Mucosa of descending colon (tissue), 3 donors: ENCODE measurements at regions not wholly inside any gene's neighbourhood (a gene's known extent, or its start where the extent isn't known, plus 50 kb on each side); places are given as distances from the start of the nearest gene placed in this dataset.
A peak's percentile ranks its signal among the peaks of the same experiment; 100 is the strongest.

Source experiments
- ATAC-seq: fragments of 200-7000 bp; cut with Tn5 transposase; one replicate; pipeline ENCODE4 v1.9.1; 2020; ENCODE audit warnings: mild to moderate bottlenecking, moderate library complexity
- DNase-seq, 3 donors: peaks; one replicate each; pipeline ENCODE4 v3.0.0-alpha.2; 2020
- H3K36me3 ChIP-seq: fragments of 200-600 bp; one replicate; pipeline ENCODE4 v1.8.0; 2021; ENCODE audit warnings: low read depth, mild to moderate bottlenecking
- H3K4me1 ChIP-seq: fragments of 200-600 bp; one replicate; pipeline ENCODE4 v1.8.0; 2021; ENCODE audit warnings: low read depth, mild to moderate bottlenecking
- H3K4me3 ChIP-seq: fragments of 200-600 bp; one replicate; pipeline ENCODE4 v1.8.0; 2021; ENCODE audit warnings: mild to moderate bottlenecking
- H3K9me3 ChIP-seq: fragments of 200-600 bp; one replicate; pipeline ENCODE4 v1.8.0; 2021; ENCODE audit warnings: mild to moderate bottlenecking
- CTCF ChIP-seq: fragments of 200-600 bp; IDR thresholded peaks from one replicate; pipeline ENCODE4 v1.8.0; 2022; ENCODE audit warnings: antibody characterized with exemption, mild to moderate bottlenecking
- intact Hi-C, 2 donors: fragments of 100-400 bp; cut with DNase I in 1 of 2; cut with micrococcal nuclease in 1 of 2; formaldehyde crosslinking; loops; one replicate each; pipeline versions ENCODE4 v1.11.0 to v1.11.1; 2022; cut with DNase I, micrococcal nuclease
- donor health status: DM: no; HTN: no; CAD: no; lungs with moderate emphysema.
- donor health status: DM: no; HTN: no; CAD: no.
- donor health status: DM: no; HTN: yes; CAD: no.

DNA sequence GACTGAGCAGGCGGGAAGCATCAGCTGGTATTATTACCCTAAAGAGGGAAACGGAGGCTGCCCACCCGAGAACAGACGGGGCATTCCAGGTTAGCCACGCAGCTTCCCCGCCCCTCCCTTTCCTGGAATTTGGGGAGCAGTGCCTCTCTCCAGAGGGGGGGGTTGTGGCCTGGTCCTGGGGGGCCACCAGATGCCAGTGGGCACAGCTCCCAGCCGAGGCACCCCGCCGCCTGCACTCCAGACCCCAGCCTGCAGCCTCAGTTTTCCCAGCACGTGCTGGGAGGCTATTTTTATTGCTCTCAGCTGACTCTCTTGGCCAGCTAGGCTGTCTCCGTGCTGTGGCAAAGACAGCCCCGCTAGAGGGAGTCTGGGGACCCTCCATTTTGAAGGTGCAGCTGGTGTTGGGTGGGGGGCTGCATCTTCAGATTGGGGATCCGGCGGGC, 62.7 kb upstream of the GSE1 start:
- intact Hi-C loops: no loop called here

DNA sequence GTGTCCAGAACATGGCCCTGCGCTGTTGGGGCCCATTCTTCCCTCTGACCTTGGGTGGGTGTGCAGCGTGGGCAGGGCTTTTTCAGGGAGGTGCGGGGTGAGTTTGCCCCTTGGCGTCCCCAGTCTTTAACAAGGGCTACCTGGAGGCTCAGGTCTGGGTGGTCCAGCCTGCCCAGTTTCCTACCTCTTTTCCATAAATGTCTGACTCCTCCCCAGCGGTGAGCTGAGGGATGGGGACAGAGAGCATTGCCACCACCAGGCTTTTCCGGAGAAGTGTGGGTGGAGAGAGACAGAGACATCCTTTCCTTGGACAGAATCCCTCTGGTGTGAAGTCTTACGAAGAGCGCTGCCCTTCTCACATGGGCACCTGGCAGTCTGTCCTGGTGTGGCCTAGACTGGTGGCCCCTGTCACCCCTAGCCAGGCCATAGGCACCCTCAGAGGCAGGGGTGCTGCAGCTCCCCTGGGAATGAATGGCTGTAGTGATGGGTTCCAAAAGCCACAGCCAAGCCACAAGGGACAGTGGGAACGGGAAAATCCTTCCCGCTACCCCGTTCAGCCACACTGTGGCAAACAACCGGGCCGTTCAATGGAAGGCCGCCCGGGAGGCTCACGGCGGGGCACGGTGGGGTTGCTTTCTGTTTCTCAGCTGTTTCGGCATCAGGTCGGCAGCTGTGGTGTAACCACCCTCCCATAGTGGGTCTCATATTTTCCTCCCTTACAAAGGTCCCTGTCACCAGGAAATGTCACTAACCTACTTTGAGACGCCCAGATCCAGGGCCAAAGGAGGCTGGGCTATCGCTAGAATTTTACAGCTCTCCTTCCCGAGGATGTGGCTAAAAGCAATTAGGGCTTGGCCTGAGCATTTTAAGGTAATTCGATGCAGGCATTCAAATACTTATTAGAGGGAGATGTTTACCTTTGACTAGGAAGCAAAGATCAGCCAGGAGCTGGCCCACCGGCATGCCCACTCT, 61.9 kb upstream of the GSE1 start:
- Histone ChIP-seq H3K36me3 (no peaks in the 10 kb centered on the region), H3K4me3 (no peak overlapping the region), H3K9me3 (no peaks in the 10 kb centered on the region), H3K4me1 (peaks cover 13% of the 10 kb centered on the region)
- TF ChIP-seq CTCF: no peak
- peak; percentile 25 for ATAC-seq
- intact Hi-C loops: no loop called here
- DNase-seq: peak in 2 of 3 donors; percentile 49 to 61

More for the DNA sequence above, 62.7 kb upstream of the GSE1 start:
- DNase-seq (peak in 1 of 3 donors; percentile 49), ATAC-seq (no peak)
- TF ChIP-seq CTCF: no peak
- Histone ChIP-seq H3K36me3 (no peaks in the 10 kb centered on the region), H3K4me1 (peaks cover 13% of the 10 kb centered on the region), H3K9me3 (no peaks in the 10 kb centered on the region), H3K4me3 (no peak overlapping the region)

DNA sequence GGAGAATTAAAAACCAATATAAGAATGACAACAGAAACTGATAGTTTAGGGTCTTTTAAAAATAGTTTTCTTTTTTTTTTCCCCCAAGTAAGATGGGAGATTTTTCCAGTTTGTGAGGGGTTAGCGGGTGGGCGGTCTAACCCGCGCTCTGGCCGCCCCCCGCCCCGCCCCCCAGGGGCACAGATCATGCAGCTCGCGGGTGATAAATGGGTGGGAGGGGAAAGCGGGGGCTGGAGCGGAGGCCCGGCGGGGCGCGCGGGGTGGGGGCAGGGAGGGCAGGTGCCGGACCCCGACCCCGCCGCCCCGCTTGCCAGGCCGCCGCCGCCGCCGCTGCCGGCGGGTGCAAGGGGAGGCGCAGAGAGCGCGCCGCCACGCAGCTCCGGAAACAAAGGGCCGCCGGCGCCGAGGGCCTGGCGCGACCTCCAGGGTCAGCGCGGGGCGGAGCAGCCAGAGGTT, 60.1 kb upstream of the GSE1 start:
- intact Hi-C loops: no loop called here
- no peak for TF ChIP-seq CTCF
- Histone ChIP-seq H3K4me1 (peaks cover 16% of the 10 kb centered on the region), H3K9me3 (no peaks in the 10 kb centered on the region), H3K4me3 (peak overlapping the region; percentile 32), H3K36me3 (no peaks in the 10 kb centered on the region)
- no peak for ATAC-seq
- no peak for DNase-seq

DNA sequence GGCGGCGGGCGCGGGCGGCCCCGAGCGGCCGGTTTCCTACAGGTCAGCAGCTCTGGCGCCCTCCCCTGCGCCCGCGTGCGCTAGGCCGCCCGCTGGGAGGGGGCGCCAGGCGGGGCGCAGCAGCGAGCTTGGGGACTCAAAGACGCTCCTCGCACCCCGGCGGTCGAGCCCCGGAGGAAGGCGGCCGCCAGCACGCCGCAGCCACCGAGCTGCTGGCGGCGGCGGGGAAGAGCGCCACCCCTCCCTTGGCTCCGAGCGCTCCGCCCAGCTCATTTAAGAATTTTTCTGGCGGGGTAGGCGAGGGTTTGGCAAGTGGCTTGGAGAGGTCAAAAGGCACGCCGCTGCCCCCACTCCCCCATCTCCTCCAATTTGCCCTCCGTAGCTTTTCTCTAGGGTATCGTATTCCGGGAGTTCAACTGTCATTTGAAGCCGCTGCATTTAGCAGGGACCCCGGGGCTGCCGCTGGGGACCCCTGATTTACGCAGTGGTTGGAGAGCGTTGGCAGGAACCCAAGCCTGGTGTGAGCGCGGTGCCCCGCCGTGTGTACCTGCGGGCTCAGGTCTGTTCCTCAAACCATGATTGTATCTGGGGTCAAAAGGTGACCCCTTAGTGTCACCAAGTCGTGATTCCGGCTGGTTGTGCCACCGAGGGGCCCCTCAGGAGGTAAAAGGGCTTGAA, 59.5 kb upstream of the GSE1 start:
- Histone ChIP-seq H3K4me3 (peak overlapping the region; percentile 32), H3K4me1 (peaks cover 16% of the 10 kb centered on the region), H3K9me3 (no peaks in the 10 kb centered on the region), H3K36me3 (no peaks in the 10 kb centered on the region)
- intact Hi-C loops: no loop called here
- no peak for TF ChIP-seq CTCF
- DNase-seq: peak; percentile 74 to 83 (median 81)
- ATAC-seq: peak; percentile 39

DNA sequence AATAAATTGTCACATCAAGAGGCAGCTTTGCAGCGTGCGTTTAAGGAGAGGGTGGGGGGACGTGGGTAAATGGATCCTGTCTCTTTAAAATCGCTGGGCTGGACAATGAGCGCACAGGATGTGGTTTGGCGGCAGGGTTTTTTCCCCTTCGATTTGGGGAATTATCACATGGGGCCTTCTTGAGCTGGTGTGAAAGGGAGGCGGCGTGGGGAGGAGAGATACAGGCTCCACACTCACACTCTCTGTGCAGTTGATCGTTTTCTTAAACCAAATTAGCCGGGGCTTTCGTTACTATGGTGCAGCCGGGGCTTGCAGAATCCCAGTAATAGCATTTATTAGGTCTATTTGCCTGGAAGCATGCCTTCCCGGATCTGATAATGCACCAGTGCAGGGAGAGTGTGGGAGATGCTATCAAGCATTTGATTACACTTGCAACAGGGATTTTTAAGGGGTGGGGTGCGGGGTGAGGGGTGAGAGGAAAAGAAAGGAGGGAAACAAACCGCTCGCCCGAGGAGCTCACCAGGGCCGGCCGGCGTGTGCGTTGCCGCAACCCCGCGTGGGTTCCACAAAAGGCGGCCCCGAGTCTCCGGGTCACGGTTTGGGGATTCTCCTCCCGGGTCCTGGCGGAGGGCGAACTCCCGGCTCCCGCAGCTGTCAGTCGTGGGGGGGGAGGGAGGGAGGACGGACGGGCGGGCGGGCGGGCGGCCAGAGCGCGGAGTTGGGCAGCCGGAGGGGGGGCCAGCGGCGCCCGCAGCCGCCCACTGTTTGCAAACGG, 58.8 kb upstream of the GSE1 start:
- H3K4me1 ChIP-seq: peaks cover 23% of the 10 kb centered on the region
- H3K36me3 ChIP-seq: no peaks in the 10 kb centered on the region
- H3K4me3 ChIP-seq: peak overlapping the region; percentile 88
- DNase-seq: peak; percentile 73 to 82 (median 81)
- TF ChIP-seq CTCF: no peak
- intact Hi-C loops: no loop called here
- no peaks in the 10 kb centered on the region for H3K9me3 ChIP-seq
- ATAC-seq: peak; percentile 38
